Vagina (tissue), 2 donors: ENCODE measurements at regions not wholly inside any gene's neighbourhood (a gene's known extent, or its start where the extent isn't known, plus 50 kb on each side); places are given as distances from the start of the nearest gene placed in this dataset.

Source experiments
- POLR2A ChIP-seq, 2 donors: fragments of 450-650 bp; IDR thresholded peaks; one replicate each; pipeline ENCODE4 v1.6.1; 2017; ENCODE audit warnings: antibody characterized with exemption in 2 of 2, mild to moderate bottlenecking in 2 of 2, moderate library complexity in 2 of 2
- TF ChIP-seq, protein P1 (sequence below), 3 experiments: fragments of 450-650 bp in 2 of 3; fragments of 200-600 bp in 1 of 3; sonication (generic) in 1 of 3; IDR thresholded peaks; one replicate each; pipeline ENCODE4 v1.5.1; 2017 to 2019; ENCODE audit warnings: antibody characterized with exemption in 3 of 3, mild to moderate bottlenecking in 2 of 3, moderate library complexity in 2 of 3

- TF ChIP-seq, protein P1, sequence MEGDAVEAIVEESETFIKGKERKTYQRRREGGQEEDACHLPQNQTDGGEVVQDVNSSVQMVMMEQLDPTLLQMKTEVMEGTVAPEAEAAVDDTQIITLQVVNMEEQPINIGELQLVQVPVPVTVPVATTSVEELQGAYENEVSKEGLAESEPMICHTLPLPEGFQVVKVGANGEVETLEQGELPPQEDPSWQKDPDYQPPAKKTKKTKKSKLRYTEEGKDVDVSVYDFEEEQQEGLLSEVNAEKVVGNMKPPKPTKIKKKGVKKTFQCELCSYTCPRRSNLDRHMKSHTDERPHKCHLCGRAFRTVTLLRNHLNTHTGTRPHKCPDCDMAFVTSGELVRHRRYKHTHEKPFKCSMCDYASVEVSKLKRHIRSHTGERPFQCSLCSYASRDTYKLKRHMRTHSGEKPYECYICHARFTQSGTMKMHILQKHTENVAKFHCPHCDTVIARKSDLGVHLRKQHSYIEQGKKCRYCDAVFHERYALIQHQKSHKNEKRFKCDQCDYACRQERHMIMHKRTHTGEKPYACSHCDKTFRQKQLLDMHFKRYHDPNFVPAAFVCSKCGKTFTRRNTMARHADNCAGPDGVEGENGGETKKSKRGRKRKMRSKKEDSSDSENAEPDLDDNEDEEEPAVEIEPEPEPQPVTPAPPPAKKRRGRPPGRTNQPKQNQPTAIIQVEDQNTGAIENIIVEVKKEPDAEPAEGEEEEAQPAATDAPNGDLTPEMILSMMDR (IDR thresholded peaks at IDR 0.05): no peak
- no peak for TF ChIP-seq POLR2A (IDR thresholded peaks at IDR 0.05)
These were observed 660.2 kb upstream of the CDH2 start for GRCh38 chr18:28837100-28837499.
